ENCODE measurements at regions not wholly inside any gene's neighbourhood (a gene's known extent, or its start where the extent isn't known, plus 50 kb on each side); places are given as distances from the start of the nearest gene placed in this dataset.

DNA sequence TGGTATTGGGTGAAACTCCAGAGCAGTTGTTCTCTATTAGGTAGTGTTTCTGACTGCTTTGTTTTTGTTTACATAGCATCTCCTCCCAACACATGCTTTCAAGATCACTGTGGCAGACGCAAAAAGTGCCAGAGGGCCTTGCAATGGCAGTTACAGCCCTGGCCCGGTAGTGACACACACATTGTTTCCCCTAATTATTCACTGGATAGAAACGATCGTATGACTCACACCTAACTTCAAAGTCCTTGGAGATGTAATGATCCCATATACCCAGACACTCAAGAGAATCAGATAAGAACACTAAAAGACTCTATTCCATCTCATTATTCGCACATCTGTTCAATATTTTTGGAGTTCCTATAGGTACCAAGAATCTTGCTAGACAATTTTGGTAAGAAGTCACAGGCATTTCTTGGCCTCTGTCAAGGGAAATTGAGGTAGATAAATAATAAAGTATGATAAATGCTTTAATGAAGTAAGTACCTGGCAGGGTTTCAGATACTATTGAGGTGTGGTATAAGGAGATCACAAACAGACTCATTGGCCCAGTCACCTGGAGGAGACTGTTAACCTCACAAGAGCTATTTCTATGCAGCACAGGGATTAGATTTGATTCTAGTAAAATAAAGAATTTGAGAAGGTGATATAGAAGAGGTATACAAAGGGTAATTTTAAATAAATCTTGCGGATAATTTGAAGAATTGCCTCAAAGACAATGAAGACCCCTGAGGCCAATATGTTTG lies 485.3 kb downstream of the SLITRK6 start:
- no peak for DNase-seq (ENCODE audit: low read depth in 1 of 2, low spot score in 1 of 2)

DNA sequence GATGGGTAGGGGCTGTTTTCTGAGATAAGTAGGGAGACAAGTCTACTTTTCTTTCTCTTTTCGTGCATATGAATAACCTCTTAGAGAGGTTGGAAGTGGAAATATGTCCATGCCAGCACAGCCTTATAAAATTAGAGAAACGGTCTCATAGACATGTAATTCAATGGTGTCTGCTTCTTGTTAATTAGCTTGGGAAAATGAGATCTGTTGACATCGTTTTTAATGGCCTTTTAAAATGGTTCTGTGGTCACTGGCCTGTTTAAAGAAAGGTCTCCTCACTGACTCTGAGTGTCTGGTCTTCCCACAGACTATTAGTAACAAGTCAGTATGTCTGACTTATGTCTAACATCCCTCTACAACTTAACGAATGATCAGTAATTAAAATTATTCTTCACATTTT lies 487.1 kb downstream of the SLITRK6 start:
- no peak for DNase-seq (ENCODE audit: low read depth in 1 of 2, low spot score in 1 of 2)

DNA sequence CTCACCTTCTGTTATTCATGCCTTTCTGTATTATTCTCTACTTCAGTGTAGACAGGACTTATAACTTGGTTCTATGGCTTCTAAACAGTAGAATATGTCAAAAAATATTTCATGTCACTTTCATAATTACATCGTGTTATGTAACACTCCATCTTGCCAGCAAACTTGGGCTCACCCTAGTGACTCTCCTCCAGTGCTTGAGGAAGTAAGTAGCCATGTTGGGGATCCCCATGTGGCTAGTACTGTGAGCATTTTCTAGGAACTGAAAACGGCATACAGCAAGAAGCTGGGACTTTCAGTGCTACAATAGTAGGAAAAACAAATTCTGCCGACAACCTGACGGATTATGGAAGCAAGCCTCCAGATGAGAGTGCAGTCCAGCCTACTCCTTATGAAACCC lies 495.6 kb downstream of the SLITRK6 start:
- no peak for DNase-seq (ENCODE audit: low read depth in 1 of 2, low spot score in 1 of 2)

DNA sequence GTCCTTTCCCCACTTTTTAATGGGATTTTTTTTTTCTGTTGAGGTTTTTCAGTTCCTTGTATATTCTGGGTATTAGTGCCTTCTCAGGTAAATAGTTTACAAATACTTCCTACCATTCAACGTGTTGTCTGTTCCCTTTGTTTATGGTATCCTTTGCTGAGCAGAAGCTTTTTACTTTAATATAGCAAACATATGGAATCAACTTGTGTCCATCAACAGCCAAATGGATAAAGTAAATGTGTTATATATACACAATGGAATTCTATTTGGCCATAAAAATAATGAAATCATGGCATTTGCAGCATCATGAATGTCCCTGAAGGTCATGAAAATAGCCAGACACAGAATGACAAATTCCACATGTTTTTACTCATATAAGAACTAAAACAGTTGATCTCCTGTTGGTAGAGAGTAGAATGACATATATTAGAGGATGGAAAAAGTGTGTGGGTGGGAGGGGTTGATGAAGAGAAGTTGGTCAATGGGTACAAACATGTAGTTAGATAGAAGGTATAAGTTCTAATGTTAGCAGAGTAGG lies 500.8 kb downstream of the SLITRK6 start:
- DNase-seq (ENCODE audit: low read depth in 1 of 2, low spot score in 1 of 2): no peak

DNA sequence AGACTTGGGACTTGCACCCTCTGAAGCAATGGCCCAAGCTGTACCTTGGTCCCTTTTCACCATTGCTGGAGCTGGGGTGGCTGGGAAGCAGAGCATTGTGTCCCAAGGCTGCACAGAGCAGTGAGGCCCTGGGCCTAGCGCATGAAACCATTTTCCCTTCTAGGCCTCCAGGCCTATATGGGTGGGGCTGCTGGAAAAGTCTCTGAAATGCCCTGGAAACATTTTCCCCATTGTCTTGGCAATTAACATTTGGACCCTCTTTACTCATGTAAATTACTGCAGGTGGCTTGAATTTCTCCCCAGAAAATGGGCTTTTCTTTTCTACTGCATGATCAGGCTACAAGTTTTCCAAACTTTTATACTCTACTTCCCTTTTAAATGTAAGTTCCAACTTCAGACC lies 510.5 kb downstream of the SLITRK6 start:
- DNase-seq (ENCODE audit: low read depth in 1 of 2, low spot score in 1 of 2): no peak

DNA sequence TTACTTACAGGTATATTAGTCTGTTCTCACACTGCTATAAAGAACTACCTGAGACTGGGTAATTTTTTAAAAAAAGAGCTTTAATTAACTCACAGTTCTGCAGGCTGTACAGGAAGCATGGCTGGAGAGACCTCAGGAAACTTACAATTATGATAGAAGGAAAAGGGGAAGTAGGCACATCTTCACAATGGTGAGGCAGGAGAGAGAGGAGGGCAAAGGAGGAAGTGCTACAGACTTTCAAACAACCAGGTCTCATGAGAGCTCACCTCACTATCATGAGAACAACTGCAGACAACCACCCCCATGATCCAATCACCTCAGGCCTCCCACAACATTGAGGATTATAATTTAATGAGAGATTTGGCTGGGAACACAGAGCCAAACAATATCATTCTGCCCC lies 511.7 kb downstream of the SLITRK6 start:
- DNase-seq (ENCODE audit: low read depth in 1 of 2, low spot score in 1 of 2): no peak

DNA sequence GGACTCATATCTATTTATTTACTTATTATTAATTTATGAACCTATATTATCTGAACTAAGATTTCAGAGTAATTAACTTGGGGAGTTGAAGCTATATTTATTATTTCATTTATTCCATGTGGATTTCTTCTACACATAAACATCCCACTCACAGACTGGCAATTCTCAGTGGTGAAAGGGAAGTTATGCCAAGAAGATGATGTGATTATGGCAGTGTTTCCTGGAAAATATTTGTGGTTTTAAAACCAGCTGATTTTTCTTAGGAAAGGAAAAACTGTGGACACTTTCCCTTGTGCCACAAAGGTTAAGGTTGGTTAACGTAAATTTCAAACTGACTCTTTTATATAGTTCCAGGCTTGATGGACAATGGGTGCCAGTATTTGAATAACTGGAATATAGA lies 513.1 kb downstream of the SLITRK6 start:
- no peak for DNase-seq (ENCODE audit: low read depth in 1 of 2, low spot score in 1 of 2)

DNA sequence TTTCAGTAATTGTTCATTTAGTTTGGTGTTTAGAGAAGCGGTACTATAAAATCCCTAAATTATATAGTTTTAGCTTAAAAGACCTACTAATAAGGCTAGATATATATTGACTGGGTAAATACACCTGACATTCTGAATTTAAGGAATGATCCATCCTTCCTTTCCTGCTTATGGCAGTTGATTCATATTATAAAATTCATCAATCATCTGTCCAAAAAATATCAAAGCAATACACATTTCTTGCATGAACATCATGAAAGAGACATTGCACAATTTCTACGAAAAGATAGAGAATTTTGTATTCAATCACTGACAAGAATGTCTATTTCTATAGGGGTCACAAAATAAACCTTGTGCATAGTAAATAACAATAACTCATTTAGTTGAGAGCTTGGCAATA lies 514.9 kb downstream of the SLITRK6 start:
- no peak for DNase-seq (ENCODE audit: low read depth in 1 of 2, low spot score in 1 of 2)

DNA sequence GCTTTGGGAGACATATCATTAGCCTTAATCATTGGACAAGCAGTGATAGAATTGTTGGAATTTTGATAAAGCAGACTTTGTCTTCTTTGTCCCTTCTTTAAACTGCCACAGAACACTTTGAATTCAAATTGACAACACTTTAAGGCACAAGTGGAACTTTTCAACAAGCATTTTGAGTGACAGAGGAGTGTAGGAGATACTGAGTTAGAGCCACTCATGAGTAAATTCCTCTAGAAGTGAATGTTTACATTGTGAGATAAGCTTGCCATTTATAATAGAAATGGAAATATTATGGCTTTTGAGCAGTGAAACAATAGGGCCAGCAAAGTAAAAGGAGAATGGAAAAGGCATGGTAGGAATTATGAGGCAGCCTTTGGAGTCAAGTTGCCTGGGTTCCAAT lies 515.8 kb downstream of the SLITRK6 start:
- DNase-seq (ENCODE audit: low read depth in 1 of 2, low spot score in 1 of 2): no peak

DNA sequence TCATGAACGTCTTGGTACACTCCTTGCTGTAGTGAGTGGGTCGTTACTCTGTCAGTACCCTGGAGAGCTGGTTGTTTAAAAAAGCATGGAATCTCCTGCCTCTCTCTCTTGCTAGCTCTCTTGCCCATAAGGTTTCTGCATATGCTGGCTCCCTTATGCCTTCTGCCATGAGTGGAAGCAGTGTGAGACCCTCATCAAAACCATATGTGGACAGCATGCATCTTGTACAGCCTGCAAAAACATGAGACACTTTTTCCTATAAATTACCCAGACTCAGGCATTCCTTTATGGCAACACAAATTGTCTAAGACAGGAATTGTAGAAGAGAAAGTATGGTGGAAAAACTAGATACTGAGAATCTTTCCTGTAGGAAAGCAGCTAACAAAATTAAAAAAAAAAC lies 516.3 kb downstream of the SLITRK6 start:
- no peak for DNase-seq (ENCODE audit: low read depth in 1 of 2, low spot score in 1 of 2)

DNA sequence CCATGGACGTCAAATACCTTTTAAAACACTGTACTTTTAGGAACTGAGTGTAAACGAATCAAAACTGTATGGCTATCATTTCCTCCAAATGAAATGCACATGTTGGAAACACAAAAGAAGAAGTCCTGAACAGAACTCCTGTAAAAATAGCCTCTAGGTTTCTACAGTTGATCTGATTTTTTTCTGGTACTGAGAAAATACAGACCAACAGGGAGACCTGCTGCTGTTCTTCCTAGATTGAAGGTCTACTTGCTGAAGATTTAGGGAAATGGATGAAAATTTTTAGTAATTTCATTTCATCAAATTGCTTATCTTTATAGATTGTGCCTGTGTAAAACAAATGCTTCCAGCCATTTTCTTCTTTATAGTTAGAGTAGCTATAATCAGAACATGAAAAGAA lies 520.4 kb downstream of the SLITRK6 start:
- DNase-seq (ENCODE audit: low read depth in 1 of 2, low spot score in 1 of 2): no peak

DNA sequence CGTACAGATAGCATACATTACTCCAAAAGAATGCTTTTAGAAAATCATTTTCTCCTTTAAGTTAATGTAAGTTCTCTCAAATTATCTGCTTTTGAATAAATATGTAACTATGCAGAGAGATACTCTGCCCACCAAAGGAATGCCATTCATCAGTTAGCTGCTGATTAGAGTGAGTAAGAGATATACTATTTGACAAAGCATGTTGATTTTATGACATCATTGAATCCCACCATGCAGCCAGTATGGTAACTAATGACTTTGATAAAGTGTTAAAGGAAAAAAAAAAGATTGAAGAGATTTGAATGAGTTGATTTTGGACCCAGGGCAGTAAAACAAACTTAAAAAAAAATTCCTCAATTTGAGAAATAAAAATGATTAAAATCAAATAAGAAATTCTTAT lies 521.5 kb downstream of the SLITRK6 start:
- DNase-seq (ENCODE audit: low read depth in 1 of 2, low spot score in 1 of 2): no peak

DNA sequence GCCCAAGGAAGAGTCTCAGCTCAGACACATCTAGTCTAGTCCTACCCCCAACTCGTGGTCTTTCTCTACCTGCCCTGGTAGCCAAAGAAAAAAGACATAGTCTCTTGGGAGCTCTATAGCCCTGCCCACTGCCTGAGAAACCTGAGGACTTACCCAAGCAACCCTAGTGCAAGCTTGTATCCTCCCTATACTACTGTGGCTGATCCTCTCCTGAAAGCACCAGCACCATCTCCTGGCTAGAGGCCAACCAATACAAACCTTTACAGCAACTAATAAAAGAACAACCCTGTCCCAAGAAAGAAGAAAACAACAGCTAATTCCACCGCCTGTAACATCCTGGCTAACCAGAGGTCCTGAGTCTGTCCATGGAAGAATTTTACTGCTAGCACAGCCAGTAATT lies 532.4 kb downstream of the SLITRK6 start:
- DNase-seq (ENCODE audit: low read depth in 1 of 2, low spot score in 1 of 2): no peak

DNA sequence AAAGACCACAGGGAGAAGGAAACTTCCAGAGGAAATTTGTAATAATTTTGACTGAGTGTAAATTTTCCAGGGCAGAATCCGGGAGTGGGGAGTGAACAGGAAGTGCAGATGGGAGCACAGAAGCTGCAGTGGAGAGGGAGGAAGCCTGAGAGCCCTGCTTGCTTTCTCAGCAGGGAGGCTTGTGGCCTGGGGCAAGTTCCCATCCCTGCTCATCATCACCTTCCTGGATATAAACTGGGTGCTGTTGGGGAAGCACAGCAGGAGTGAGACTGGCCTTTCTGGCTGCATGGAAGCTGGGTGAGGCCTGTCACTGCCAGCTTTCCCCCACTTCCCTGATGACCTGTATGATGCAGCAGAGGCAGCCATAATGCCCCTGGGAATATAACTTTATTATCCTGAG lies 532.9 kb downstream of the SLITRK6 start:
- no peak for DNase-seq (ENCODE audit: low read depth in 1 of 2, low spot score in 1 of 2)

DNA sequence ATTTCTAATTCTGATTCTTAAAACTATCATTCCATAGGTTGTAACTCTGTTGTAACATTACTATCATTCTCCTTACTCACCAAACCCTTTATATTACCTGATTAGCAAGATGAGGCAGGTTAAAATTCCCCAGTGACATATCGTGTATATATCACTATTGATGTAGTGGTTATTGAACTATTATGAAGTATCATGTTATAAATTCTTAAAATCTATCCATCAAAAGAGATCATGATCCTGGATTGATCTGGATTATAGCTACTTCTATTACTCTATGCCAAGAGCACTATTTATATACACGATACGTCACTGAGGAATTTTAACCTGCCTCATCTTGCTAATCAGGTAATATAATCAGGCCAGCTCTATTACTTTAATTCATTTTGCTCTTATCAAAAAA lies 533.9 kb downstream of the SLITRK6 start:
- DNase-seq (ENCODE audit: low read depth in 1 of 2, low spot score in 1 of 2): no peak

DNA sequence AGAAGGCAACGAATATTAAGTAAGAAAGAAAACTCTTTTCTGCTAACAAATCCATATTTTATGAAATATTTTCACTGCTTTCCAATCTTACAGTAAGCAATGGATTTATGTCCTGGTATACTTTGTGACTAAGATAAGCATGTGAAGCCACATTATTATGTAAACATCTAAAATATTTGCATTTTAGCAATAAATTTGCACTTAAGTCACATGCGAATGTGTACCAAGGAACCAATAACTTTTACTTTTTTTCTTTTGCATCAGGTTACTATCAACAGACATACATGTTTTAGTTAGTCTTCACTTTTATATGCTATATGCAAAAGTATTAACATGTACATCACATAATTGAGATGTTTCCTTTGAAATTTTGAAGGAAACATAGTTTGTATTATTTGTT lies 536.7 kb downstream of the SLITRK6 start:
- DNase-seq (ENCODE audit: low read depth in 1 of 2, low spot score in 1 of 2): no peak

DNA sequence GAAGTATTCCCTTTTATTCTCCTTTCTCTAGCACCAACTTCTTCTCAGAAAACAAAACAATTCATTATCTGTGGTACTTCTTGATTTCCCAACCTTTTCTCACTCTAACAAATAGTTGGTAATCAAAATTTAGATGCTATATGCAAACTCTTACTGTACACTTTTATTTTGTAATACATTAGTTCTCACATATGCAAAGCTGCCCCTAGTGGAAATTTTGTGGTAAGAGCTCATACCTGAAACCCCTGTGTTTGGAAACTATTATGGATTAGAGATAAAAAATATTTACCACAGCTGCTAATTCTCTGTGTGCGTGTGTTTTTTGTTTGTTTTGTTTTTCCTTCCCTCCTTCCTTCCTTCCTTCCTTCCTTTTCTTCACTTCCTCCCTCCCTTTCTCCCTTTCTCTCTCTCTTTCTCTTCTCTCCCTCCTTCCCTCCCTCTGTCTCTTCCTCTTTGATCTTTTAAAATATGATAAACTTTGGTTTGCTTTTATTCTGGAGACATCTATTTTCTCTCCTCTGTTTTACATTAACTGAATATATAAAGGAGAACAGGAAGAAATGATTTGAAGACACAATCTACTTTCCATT lies 537.4 kb downstream of the SLITRK6 start:
- DNase-seq (ENCODE audit: low read depth in 1 of 2, low spot score in 1 of 2): no peak

DNA sequence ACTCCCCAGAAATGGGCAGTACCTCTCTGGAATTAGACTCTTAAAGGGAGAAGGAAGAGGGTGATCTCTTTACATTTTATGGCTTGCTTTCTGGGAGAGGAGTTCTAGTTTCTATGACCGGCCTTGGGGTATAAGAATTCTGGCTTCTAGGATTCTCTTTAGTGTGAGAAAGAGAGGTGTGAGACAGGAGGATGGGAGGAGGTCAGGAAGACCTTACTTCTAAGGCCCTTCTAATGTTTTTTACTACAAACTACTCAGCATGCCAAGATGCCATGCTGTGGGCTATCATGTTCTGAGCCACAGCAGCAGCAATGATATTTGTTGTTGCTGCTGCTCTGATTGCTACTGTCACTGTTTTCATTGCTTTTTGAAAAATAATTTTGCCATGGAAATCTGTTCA lies 538.3 kb downstream of the SLITRK6 start:
- no peak for DNase-seq (ENCODE audit: low read depth in 1 of 2, low spot score in 1 of 2)

DNA sequence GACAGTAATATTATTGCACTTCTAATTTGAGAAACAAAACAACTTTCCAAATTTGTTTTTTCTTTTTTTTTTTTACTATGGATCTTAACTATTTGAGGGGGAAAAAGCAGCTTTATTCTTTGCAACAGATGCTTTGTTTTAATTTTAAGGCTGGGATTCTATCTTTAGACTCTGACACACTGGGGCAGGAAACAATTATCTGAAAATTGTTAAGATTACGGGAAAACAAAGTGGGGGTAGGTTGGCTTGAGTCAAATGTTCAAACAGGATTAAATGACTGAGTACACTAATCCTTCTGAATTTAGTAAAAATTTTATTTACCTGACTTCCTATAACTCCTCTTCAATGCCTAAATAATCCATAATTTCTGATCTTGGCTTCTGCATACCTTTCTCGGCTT lies 543.2 kb downstream of the SLITRK6 start:
- no peak for DNase-seq (ENCODE audit: low read depth in 1 of 2, low spot score in 1 of 2)

DNA sequence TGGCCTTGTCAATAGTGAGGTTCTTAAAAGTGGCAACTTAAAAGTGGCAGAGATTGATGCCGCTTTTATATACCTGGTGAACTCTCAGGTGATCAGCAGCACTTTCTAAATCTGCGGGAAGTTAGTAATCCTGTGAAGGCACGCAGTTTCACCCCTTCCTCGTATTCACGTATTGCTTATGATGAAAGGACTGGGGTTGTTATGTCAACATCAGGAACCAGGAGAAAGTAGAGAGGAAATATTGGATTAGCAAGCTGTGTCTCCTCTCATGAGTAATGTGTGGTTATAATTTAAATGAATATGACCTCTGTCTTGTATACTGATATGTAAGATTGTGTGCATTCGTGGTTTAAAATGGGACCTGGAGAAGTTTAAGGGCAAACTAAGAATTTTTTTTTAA lies 544.6 kb downstream of the SLITRK6 start:
- DNase-seq (ENCODE audit: low read depth in 1 of 2, low spot score in 1 of 2): no peak

DNA sequence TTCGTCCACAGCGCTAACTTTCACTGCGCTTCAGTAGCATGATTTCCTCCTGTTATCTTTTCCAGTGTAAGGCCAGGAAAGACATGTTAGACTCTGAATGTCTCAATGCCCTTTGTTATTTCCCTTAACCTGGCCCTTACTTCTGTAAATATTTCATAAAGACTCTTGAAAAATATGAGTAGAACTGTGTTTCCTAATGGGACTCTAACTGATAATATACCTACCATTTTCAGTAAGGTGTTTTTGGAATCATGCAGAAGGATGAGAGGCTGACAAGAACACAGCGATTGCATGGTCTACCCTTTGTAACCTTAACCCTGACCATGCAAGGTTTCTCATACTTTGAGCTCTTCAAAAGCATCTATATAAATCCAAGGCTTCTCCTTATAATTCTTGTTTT lies 550.1 kb downstream of the SLITRK6 start:
- no peak for DNase-seq (ENCODE audit: low read depth in 1 of 2, low spot score in 1 of 2)

DNA sequence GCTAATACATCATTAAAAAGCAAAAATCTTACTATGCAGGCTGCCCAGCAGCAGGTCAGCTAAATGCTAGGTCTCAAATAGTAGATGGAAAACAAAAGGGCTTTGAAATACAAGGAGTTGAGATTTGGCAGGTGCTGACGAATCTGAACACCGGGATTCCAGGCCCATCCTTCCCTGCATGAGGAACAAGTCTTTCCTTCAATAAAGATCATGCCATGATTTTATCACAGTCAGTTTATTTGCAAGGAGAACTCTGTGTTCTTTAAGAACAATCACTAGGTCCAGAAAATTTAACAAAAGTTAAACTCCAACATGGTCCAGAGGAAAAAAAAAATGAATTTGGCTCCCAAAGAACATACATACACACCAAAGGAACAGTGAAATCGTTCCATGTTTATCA lies 551.4 kb downstream of the SLITRK6 start:
- DNase-seq (ENCODE audit: low read depth in 1 of 2, low spot score in 1 of 2): no peak

DNA sequence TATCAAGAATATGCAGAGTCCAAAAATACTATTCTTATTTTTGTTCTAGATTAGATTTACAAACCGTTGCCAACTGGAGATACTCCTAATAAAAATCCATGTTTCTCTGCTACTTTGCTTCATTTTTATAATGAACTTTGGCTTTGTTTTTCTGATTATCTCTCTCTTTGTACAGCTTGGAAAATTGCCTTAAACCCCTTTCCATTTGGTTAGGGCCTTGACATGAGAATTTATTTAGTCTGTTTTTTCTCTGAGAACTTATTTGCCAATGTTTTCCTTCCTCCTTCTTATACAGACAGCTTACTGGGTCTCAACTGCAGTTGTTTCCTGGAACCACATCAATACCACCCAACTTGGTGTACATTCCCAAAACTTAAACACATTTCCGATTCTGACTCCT lies 555.4 kb downstream of the SLITRK6 start:
- DNase-seq (ENCODE audit: low read depth in 1 of 2, low spot score in 1 of 2): no peak
